Liver (tissue), 3 donors: ENCODE measurements at regions not wholly inside any gene's neighbourhood (a gene's known extent, or its start where the extent isn't known, plus 50 kb on each side); places are given as distances from the start of the nearest gene placed in this dataset.

ENCODE experiments used
- EGR1 ChIP-seq, 2 donors: IDR thresholded peaks; 2 replicates each; pipeline ENCODE4 v1.6.1; 2016 to 2018; ENCODE audit warnings: antibody characterized with exemption in 2 of 2, low read depth in 2 of 2
- TAF1 ChIP-seq: conservative IDR thresholded peaks from 2 replicates; pipeline ENCODE4 v1.6.1; 2016; ENCODE audit warnings: antibody characterized with exemption, mild to moderate bottlenecking
- TF ChIP-seq, protein P1 (sequence below): fragments of 150-350 bp; IDR thresholded peaks from 2 replicates; pipeline ENCODE4 v1.5.1; 2017; ENCODE audit warnings: improper control_type of control experiment, low read depth, low read length; ENCODE audit not compliant: missing input control
- donor health status: healthy.
- donor health status: healthy.

DNA sequence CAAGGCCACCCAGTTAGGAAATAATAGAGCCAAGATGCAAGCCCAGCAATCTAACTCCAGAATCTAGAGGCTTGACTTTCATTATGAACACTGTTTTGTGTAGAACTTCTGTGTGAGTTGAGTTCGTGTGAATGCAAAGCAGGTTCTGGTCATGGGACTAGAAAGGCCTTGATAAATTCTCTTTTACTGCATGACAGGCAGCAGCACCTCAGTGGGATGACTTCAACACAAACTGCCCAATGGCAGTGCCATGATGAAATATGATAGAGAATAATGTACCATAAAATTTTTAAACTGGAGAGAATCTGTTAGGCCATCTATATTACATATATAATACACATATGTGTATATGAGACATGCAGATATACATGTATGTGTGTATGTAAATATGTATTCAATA lies 214.5 kb downstream of the KLF5 start:
- TF ChIP-seq, protein P1, sequence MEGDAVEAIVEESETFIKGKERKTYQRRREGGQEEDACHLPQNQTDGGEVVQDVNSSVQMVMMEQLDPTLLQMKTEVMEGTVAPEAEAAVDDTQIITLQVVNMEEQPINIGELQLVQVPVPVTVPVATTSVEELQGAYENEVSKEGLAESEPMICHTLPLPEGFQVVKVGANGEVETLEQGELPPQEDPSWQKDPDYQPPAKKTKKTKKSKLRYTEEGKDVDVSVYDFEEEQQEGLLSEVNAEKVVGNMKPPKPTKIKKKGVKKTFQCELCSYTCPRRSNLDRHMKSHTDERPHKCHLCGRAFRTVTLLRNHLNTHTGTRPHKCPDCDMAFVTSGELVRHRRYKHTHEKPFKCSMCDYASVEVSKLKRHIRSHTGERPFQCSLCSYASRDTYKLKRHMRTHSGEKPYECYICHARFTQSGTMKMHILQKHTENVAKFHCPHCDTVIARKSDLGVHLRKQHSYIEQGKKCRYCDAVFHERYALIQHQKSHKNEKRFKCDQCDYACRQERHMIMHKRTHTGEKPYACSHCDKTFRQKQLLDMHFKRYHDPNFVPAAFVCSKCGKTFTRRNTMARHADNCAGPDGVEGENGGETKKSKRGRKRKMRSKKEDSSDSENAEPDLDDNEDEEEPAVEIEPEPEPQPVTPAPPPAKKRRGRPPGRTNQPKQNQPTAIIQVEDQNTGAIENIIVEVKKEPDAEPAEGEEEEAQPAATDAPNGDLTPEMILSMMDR: no peak
- TF ChIP-seq TAF1 (no peak), EGR1 (IDR thresholded peaks at IDR 0.05; ENCODE audit: low read depth in 2 of 2) (no peak)
